ENCODE measurements at regions not wholly inside any gene's neighbourhood (a gene's known extent, or its start where the extent isn't known, plus 50 kb on each side); places are given as distances from the start of the nearest gene placed in this dataset.

GRCh38 chr3:95438274-95438673 lies 1375.4 kb downstream of the NSUN3 start:
- H3K9ac ChIP-seq (ENCODE audit: low read length) = no peak overlapping the region
- no peak for DNase-seq (ENCODE audit: low read depth)
- no peaks in the 10 kb centered on the region for H3K36me3 ChIP-seq (ENCODE audit: control insufficient read depth, insufficient read depth, low read length, severe bottlenecking)

DNA sequence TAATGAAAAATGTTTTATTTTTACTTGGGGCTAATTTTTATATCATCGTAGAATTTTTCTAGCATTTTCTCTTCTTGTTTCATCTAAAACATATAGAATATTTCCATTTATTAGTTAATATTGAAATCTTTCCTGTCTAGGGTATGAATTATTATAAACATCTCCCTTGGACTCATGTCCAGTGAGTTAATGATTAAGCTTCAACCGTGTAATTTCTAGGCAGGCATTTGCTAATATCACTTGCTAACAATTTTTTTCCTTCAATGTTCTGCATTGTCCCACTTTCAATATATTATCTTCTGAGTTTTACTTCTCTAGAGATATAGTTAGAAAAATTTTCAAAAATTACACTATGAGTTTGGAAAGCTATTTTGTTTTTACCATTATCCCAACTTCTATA lies 1371.6 kb upstream of the EPHA6 start:
- Histone ChIP-seq H3K27me3 (replicated peaks; ENCODE audit: control insufficient read depth, insufficient read depth, low read length) (no peaks in the 10 kb centered on the region), H3K4me3 (ENCODE audit: low read length) (no peak overlapping the region), H3K4me1 (ENCODE audit: control insufficient read depth, insufficient read depth, low read length) (no peaks in the 10 kb centered on the region), H3K9me3 (ENCODE audit: control insufficient read depth, low read length) (no peaks in the 10 kb centered on the region), H3K9ac (ENCODE audit: low read length) (no peak overlapping the region), H3K36me3 (ENCODE audit: control insufficient read depth, insufficient read depth, low read length, severe bottlenecking) (no peaks in the 10 kb centered on the region)
- DNase-seq (ENCODE audit: low read depth) = no peak

More at GRCh38 chr3:95438274-95438673, 1375.4 kb downstream of the NSUN3 start:
- H3K4me3 ChIP-seq (ENCODE audit: low read length) = no peak overlapping the region
- H3K9me3 ChIP-seq (ENCODE audit: control insufficient read depth, low read length) = no peaks in the 10 kb centered on the region
- no peaks in the 10 kb centered on the region for H3K27me3 ChIP-seq (replicated peaks; ENCODE audit: control insufficient read depth, insufficient read depth, low read length)
- H3K4me1 ChIP-seq (ENCODE audit: control insufficient read depth, insufficient read depth, low read length) = no peaks in the 10 kb centered on the region

DNA sequence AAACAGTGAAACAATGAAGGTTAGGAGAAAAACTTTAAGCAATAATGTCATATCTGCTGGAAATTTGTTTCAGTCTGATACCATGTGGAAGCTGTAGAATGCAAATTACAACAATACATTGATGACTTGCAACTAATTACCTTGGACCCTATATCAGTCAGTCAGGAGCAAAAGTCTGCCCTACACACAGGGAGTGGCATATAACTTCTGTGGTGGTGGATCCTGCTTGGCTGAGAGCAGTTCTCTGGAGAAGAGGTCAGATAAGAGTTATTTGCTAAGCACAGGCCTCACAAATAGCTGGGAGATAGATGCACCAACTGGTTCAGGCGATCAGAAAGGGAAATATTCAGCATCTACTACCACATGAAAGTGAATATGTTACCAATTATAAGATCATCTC lies 1364.6 kb upstream of the EPHA6 start:
- no peaks in the 10 kb centered on the region for H3K36me3 ChIP-seq (ENCODE audit: control insufficient read depth, insufficient read depth, low read length, severe bottlenecking)
- no peaks in the 10 kb centered on the region for H3K4me1 ChIP-seq (ENCODE audit: control insufficient read depth, insufficient read depth, low read length)
- no peaks in the 10 kb centered on the region for H3K9me3 ChIP-seq (ENCODE audit: control insufficient read depth, low read length)
- no peaks in the 10 kb centered on the region for H3K27me3 ChIP-seq (replicated peaks; ENCODE audit: control insufficient read depth, insufficient read depth, low read length)
- no peak for DNase-seq (ENCODE audit: low read depth)
- H3K9ac ChIP-seq (ENCODE audit: low read length) = no peak overlapping the region
- H3K4me3 ChIP-seq (ENCODE audit: low read length) = no peak overlapping the region

DNA sequence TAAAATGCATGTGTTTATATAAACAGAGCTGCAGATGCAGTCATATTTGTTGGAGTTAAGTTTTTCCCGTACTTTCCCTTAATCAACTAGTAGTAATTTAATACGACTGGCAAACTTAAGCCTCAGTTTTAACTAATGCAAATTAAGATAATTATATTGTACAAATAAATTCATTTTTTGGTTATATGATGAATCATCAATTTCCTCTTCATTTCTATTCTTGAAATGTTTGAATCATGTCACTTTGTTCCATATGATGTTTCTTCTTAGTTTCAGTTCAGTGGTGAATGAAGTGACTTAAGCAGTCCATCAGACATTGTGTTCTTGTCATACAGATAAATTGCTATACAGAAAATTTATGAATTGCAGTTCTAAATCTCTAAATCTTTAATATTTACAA lies 1361.2 kb upstream of the EPHA6 start:
- no peaks in the 10 kb centered on the region for H3K27me3 ChIP-seq (replicated peaks; ENCODE audit: control insufficient read depth, insufficient read depth, low read length)
- H3K9me3 ChIP-seq (ENCODE audit: control insufficient read depth, low read length) = no peaks in the 10 kb centered on the region
- H3K36me3 ChIP-seq (ENCODE audit: control insufficient read depth, insufficient read depth, low read length, severe bottlenecking) = no peaks in the 10 kb centered on the region
- no peaks in the 10 kb centered on the region for H3K4me1 ChIP-seq (ENCODE audit: control insufficient read depth, insufficient read depth, low read length)
- no peak overlapping the region for H3K4me3 ChIP-seq (ENCODE audit: low read length)
- no peak overlapping the region for H3K9ac ChIP-seq (ENCODE audit: low read length)
- no peak for DNase-seq (ENCODE audit: low read depth)

- no peak for DNase-seq (ENCODE audit: low read depth)
- H3K4me1 ChIP-seq (ENCODE audit: control insufficient read depth, insufficient read depth, low read length) = no peaks in the 10 kb centered on the region
- no peak overlapping the region for H3K9ac ChIP-seq (ENCODE audit: low read length)
- no peaks in the 10 kb centered on the region for H3K36me3 ChIP-seq (ENCODE audit: control insufficient read depth, insufficient read depth, low read length, severe bottlenecking)
- H3K27me3 ChIP-seq (replicated peaks; ENCODE audit: control insufficient read depth, insufficient read depth, low read length) = no peaks in the 10 kb centered on the region
- no peak overlapping the region for H3K4me3 ChIP-seq (ENCODE audit: low read length)
- no peaks in the 10 kb centered on the region for H3K9me3 ChIP-seq (ENCODE audit: control insufficient read depth, low read length)
These were observed 1357.6 kb upstream of the EPHA6 start for GRCh38 chr3:95456835-95457234.

DNA sequence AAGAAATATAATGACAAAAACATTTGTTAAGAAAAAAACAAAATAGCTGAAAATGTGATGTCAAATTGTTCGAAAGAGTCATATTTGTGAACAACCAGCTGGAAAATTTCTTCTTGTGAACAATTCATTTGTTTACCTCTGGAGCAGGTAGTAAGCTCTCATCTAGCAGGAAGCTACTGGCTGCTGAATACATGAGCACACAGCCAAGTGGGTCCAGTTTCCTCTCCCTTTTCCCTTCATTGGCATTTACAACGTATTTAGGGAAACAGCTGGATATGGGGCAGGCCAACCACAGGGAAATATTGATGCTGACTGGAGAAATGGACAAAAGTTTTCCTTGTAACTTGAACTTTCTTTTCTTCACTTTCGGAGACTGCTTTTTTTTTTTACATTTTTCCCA lies 1354.7 kb upstream of the EPHA6 start:
- no peaks in the 10 kb centered on the region for H3K9me3 ChIP-seq (ENCODE audit: control insufficient read depth, low read length)
- H3K9ac ChIP-seq (ENCODE audit: low read length) = no peak overlapping the region
- H3K36me3 ChIP-seq (ENCODE audit: control insufficient read depth, insufficient read depth, low read length, severe bottlenecking) = no peaks in the 10 kb centered on the region
- no peak overlapping the region for H3K4me3 ChIP-seq (ENCODE audit: low read length)
- no peak for DNase-seq (ENCODE audit: low read depth)
- H3K27me3 ChIP-seq (replicated peaks; ENCODE audit: control insufficient read depth, insufficient read depth, low read length) = no peaks in the 10 kb centered on the region
- H3K4me1 ChIP-seq (ENCODE audit: control insufficient read depth, insufficient read depth, low read length) = no peaks in the 10 kb centered on the region

DNA sequence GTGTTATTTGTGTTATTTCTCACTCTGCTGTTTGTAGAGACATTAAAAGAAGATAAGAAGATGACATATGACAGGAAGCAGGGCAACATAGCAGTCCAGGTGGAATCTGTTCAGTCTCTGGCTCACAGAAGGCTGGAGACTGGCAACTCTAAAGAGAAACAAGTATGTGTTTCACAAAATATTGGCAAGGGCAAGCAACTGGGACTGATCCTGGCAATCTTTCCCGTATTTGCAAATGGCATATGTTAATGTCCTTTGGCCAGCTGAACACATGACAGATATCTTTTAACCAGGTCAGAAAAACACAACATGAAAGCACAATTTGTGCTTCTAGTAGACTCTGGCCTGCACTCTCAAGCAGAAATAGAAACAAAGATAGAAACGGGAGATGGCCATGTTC lies 1354.1 kb upstream of the EPHA6 start:
- no peak overlapping the region for H3K4me3 ChIP-seq (ENCODE audit: low read length)
- H3K9ac ChIP-seq (ENCODE audit: low read length) = no peak overlapping the region
- DNase-seq (ENCODE audit: low read depth) = no peak
- no peaks in the 10 kb centered on the region for H3K4me1 ChIP-seq (ENCODE audit: control insufficient read depth, insufficient read depth, low read length)
- no peaks in the 10 kb centered on the region for H3K9me3 ChIP-seq (ENCODE audit: control insufficient read depth, low read length)
- H3K36me3 ChIP-seq (ENCODE audit: control insufficient read depth, insufficient read depth, low read length, severe bottlenecking) = no peaks in the 10 kb centered on the region
- H3K27me3 ChIP-seq (replicated peaks; ENCODE audit: control insufficient read depth, insufficient read depth, low read length) = no peaks in the 10 kb centered on the region

DNA sequence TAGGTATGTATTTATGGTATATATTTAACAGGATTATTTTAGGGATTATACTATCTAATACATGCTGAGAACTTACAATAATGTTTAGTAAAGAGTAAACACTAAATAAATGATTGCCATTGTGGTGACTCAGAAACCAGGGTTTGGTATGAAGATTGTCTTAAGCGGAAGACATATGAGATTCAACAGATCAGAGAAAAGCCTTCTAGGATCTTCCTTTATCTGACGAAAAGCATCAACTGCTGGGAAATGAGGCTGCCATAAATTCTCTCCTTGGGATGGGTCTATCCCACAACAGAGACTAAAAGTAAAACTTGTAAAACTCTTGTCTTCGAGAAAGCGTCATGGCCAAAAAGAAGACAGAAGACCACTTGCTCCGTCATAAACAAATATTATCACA lies 1352.2 kb upstream of the EPHA6 start:
- H3K36me3 ChIP-seq (ENCODE audit: control insufficient read depth, insufficient read depth, low read length, severe bottlenecking) = no peaks in the 10 kb centered on the region
- H3K4me3 ChIP-seq (ENCODE audit: low read length) = no peak overlapping the region
- H3K27me3 ChIP-seq (replicated peaks; ENCODE audit: control insufficient read depth, insufficient read depth, low read length) = no peaks in the 10 kb centered on the region
- H3K4me1 ChIP-seq (ENCODE audit: control insufficient read depth, insufficient read depth, low read length) = no peaks in the 10 kb centered on the region
- DNase-seq (ENCODE audit: low read depth) = no peak
- H3K9me3 ChIP-seq (ENCODE audit: control insufficient read depth, low read length) = no peaks in the 10 kb centered on the region
- no peak overlapping the region for H3K9ac ChIP-seq (ENCODE audit: low read length)

GRCh38 chr3:95464346-95464745 lies 1350.0 kb upstream of the EPHA6 start:
- Histone ChIP-seq H3K4me1 (ENCODE audit: control insufficient read depth, insufficient read depth, low read length) (no peaks in the 10 kb centered on the region), H3K4me3 (ENCODE audit: low read length) (no peak overlapping the region), H3K9ac (ENCODE audit: low read length) (no peak overlapping the region), H3K27me3 (replicated peaks; ENCODE audit: control insufficient read depth, insufficient read depth, low read length) (no peaks in the 10 kb centered on the region), H3K9me3 (ENCODE audit: control insufficient read depth, low read length) (no peaks in the 10 kb centered on the region), H3K36me3 (ENCODE audit: control insufficient read depth, insufficient read depth, low read length, severe bottlenecking) (no peaks in the 10 kb centered on the region)
- DNase-seq (ENCODE audit: low read depth) = no peak

GRCh38 chr3:95468331-95468730 lies 1346.1 kb upstream of the EPHA6 start:
- no peak overlapping the region for H3K4me3 ChIP-seq (ENCODE audit: low read length)
- H3K4me1 ChIP-seq (ENCODE audit: control insufficient read depth, insufficient read depth, low read length) = no peaks in the 10 kb centered on the region
- no peak overlapping the region for H3K9ac ChIP-seq (ENCODE audit: low read length)
- H3K36me3 ChIP-seq (ENCODE audit: control insufficient read depth, insufficient read depth, low read length, severe bottlenecking) = no peaks in the 10 kb centered on the region
- H3K27me3 ChIP-seq (replicated peaks; ENCODE audit: control insufficient read depth, insufficient read depth, low read length) = no peaks in the 10 kb centered on the region
- no peak for DNase-seq (ENCODE audit: low read depth)
- H3K9me3 ChIP-seq (ENCODE audit: control insufficient read depth, low read length) = no peaks in the 10 kb centered on the region

DNA sequence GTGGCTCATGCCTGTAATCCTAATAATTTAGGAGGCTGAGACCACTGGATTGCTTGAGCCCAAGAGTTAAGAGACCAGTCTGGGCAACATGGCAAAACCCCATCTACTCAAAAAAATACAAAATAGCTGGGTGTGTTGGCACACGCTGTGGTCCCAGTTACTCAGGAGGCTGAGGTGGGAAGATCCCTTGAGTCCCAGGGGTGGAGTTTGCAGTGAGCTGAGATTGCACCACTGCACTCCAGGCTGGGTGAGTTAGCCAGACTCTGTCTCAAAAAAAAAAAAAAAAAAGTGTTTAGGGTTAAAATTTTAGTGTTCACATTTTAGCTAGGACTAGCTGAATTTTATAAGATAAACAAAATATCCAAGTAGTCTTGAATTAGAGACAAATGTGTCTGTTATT lies 1340.1 kb upstream of the EPHA6 start:
- Histone ChIP-seq H3K4me3 (ENCODE audit: low read length) (no peak overlapping the region), H3K4me1 (ENCODE audit: control insufficient read depth, insufficient read depth, low read length) (no peaks in the 10 kb centered on the region), H3K9me3 (ENCODE audit: control insufficient read depth, low read length) (no peaks in the 10 kb centered on the region), H3K27me3 (replicated peaks; ENCODE audit: control insufficient read depth, insufficient read depth, low read length) (no peaks in the 10 kb centered on the region), H3K9ac (ENCODE audit: low read length) (no peak overlapping the region), H3K36me3 (ENCODE audit: control insufficient read depth, insufficient read depth, low read length, severe bottlenecking) (no peaks in the 10 kb centered on the region)
- DNase-seq (ENCODE audit: low read depth) = no peak

- H3K9me3 ChIP-seq (ENCODE audit: control insufficient read depth, low read length) = no peaks in the 10 kb centered on the region
- DNase-seq (ENCODE audit: low read depth) = no peak
- no peaks in the 10 kb centered on the region for H3K4me1 ChIP-seq (ENCODE audit: control insufficient read depth, insufficient read depth, low read length)
- no peak overlapping the region for H3K9ac ChIP-seq (ENCODE audit: low read length)
- no peaks in the 10 kb centered on the region for H3K36me3 ChIP-seq (ENCODE audit: control insufficient read depth, insufficient read depth, low read length, severe bottlenecking)
- H3K27me3 ChIP-seq (replicated peaks; ENCODE audit: control insufficient read depth, insufficient read depth, low read length) = no peaks in the 10 kb centered on the region
- H3K4me3 ChIP-seq (ENCODE audit: low read length) = no peak overlapping the region
These were observed 1337.9 kb upstream of the EPHA6 start for GRCh38 chr3:95476534-95476933.

Measured in adipocyte (in vitro differentiated cells).